Left forelimb (tissue), 1 donor: ENCODE measurements at regions not wholly inside any gene's neighbourhood (a gene's known extent, or its start where the extent isn't known, plus 50 kb on each side); places are given as distances from the start of the nearest gene placed in this dataset.
A peak's percentile ranks its signal among the peaks of the same experiment; 100 is the strongest.
"Not testable (repeated sequence)": the region's sequence is repeated elsewhere in the genome, so short reads cannot be mapped to it uniquely, and the experiment has no call there.

Experiments
- DNase-seq: peaks from one replicate; pipeline ENCODE4 v3.0.0-alpha.2; 2018; ENCODE audit warnings: low spot score

- DNase-seq: not testable (repeated sequence)
Observed at GRCh38 chr1:120357046-120357445, 57.8 kb upstream of the NBPF8 start.

GRCh38 chr1:120356170-120356569, 58.7 kb upstream of the NBPF8 start:
- DNase-seq: not testable (repeated sequence)

- peak; percentile 65 for DNase-seq
Observed at GRCh38 chr1:120354618-120355184, 60.1 kb upstream of the NBPF8 start.

GRCh38 chr1:120342231-120343073, 72.4 kb upstream of the NBPF8 start:
- DNase-seq: not testable (repeated sequence)

GRCh38 chr1:120341756-120342155, 73.1 kb upstream of the NBPF8 start:
- peak; percentile 63 for DNase-seq

- DNase-seq: not testable (repeated sequence)
Observed at GRCh38 chr1:120340838-120341751, 73.7 kb upstream of the NBPF8 start.

GRCh38 chr1:120315738-120316137, 99.1 kb upstream of the NBPF8 start:
- not testable (repeated sequence) for DNase-seq

- DNase-seq: not testable (repeated sequence)
Observed at GRCh38 chr1:120311930-120312329, 102.9 kb upstream of the NBPF8 start.

- not testable (repeated sequence) for DNase-seq
Observed at GRCh38 chr1:120308940-120309578, 105.8 kb upstream of the NBPF8 start.

- not testable (repeated sequence) for DNase-seq
Observed at GRCh38 chr1:120305046-120305445, 109.8 kb upstream of the NBPF8 start.

GRCh38 chr1:120304341-120304740, 110.5 kb upstream of the NBPF8 start:
- DNase-seq: not testable (repeated sequence)

GRCh38 chr1:120299433-120300057, 115.3 kb upstream of the NBPF8 start:
- DNase-seq: not testable (repeated sequence)

- DNase-seq: not testable (repeated sequence)
Observed at GRCh38 chr1:120298487-120298886, 116.3 kb upstream of the NBPF8 start.

- not testable (repeated sequence) for DNase-seq
Observed at GRCh38 chr1:120297345-120297953, 117.4 kb upstream of the NBPF8 start.

GRCh38 chr1:120290105-120290504, 113.8 kb upstream of the SEC22B start:
- not testable (repeated sequence) for DNase-seq

GRCh38 chr1:120289601-120290074, 113.3 kb upstream of the SEC22B start:
- not testable (repeated sequence) for DNase-seq

- not testable (repeated sequence) for DNase-seq
Observed at GRCh38 chr1:120288814-120289600, 112.7 kb upstream of the SEC22B start.

GRCh38 chr1:120288167-120288566, 111.8 kb upstream of the SEC22B start:
- not testable (repeated sequence) for DNase-seq

- DNase-seq: not testable (repeated sequence)
Observed at GRCh38 chr1:120282744-120283464, 106.6 kb upstream of the SEC22B start.
